ENCODE measurements at regions not wholly inside any gene's neighbourhood (a gene's known extent, or its start where the extent isn't known, plus 50 kb on each side); places are given as distances from the start of the nearest gene placed in this dataset.

- Histone ChIP-seq H3K4me1 (no peaks in the 10 kb centered on the region), H3K27me3 (peaks cover 0 to 4% (median 0%) of the 10 kb centered on the region in 9 donors), H3K9me3 (no peaks in the 10 kb centered on the region), H3K27ac (no peak overlapping the region), H3K4me3 (no peak overlapping the region), H3K36me3 (no peaks in the 10 kb centered on the region)
- 76 to 85% (median 79%) methylated on average over 4 of the region's 4 CpGs for WGBS, 4 donors
- ATAC-seq (no peak), DNase-seq (no peak)
- no peak for TF ChIP-seq POLR2A (IDR thresholded peaks at IDR 0.05)
- TF ChIP-seq, protein P1, sequence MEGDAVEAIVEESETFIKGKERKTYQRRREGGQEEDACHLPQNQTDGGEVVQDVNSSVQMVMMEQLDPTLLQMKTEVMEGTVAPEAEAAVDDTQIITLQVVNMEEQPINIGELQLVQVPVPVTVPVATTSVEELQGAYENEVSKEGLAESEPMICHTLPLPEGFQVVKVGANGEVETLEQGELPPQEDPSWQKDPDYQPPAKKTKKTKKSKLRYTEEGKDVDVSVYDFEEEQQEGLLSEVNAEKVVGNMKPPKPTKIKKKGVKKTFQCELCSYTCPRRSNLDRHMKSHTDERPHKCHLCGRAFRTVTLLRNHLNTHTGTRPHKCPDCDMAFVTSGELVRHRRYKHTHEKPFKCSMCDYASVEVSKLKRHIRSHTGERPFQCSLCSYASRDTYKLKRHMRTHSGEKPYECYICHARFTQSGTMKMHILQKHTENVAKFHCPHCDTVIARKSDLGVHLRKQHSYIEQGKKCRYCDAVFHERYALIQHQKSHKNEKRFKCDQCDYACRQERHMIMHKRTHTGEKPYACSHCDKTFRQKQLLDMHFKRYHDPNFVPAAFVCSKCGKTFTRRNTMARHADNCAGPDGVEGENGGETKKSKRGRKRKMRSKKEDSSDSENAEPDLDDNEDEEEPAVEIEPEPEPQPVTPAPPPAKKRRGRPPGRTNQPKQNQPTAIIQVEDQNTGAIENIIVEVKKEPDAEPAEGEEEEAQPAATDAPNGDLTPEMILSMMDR (IDR thresholded peaks at IDR 0.05) = no peak
- intact Hi-C loops (cut with DNase I) = no loop called here
Observed at GRCh38 chr12:90079529-90080210, 371.0 kb upstream of the ATP2B1 start.

DNA sequence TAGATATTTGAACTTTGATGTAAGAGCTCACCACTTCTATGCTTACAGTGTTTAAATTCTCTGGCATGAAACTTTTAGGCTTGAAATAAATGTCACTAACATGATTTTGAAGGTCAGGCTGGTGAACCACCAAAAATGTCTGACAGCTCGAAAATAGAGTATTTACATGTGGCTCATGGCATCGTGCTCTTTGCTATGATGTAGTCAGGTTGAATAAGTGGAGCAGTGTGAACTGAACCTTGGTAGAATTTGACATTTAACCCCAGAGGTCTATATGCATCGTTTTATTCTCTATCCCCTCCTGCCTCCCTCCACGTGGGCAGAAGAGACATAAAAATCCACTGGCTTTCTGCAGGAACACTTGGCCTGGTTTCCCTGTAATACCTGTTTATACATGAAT, 369.7 kb upstream of the ATP2B1 start:
- intact Hi-C loops (cut with DNase I) = no loop called here
- DNase-seq = no peak
- Histone ChIP-seq H3K4me3 (no peak overlapping the region), H3K36me3 (no peaks in the 10 kb centered on the region), H3K4me1 (no peaks in the 10 kb centered on the region), H3K9me3 (no peaks in the 10 kb centered on the region), H3K27ac (no peak overlapping the region), H3K27me3 (peaks cover 0 to 4% (median 0%) of the 10 kb centered on the region in 9 donors)
- 89 to 92% (median 90%) methylated on average over 4 of the region's 4 CpGs for WGBS, 4 donors
- TF ChIP-seq, protein P1 (IDR thresholded peaks at IDR 0.05) = no peak
- TF ChIP-seq POLR2A (IDR thresholded peaks at IDR 0.05) = no peak
- no peak for ATAC-seq

- TF ChIP-seq POLR2A (IDR thresholded peaks at IDR 0.05) = no peak
- TF ChIP-seq, protein P1 (IDR thresholded peaks at IDR 0.05) = no peak
- 83 to 91% (median 85%) methylated on average over 4 of the region's 4 CpGs for WGBS, 4 donors
- Histone ChIP-seq H3K36me3 (no peaks in the 10 kb centered on the region), H3K27ac (no peak overlapping the region), H3K4me1 (no peaks in the 10 kb centered on the region), H3K9me3 (no peaks in the 10 kb centered on the region), H3K27me3 (peaks cover 0 to 4% (median 0%) of the 10 kb centered on the region in 9 donors), H3K4me3 (no peak overlapping the region)
- intact Hi-C loops (cut with DNase I) = no loop called here
- ATAC-seq = no peak
- DNase-seq = no peak
Observed at GRCh38 chr12:90077756-90078155, 369.1 kb upstream of the ATP2B1 start.

- 48 to 70% (median 57%) methylated on average over 3 of the region's 3 CpGs for WGBS, 4 donors
- Histone ChIP-seq H3K27ac (no peak overlapping the region), H3K36me3 (no peaks in the 10 kb centered on the region), H3K4me1 (no peaks in the 10 kb centered on the region), H3K27me3 (peaks cover 0 to 4% (median 0%) of the 10 kb centered on the region in 9 donors), H3K4me3 (no peak overlapping the region), H3K9me3 (no peaks in the 10 kb centered on the region)
- intact Hi-C loops (cut with DNase I) = no loop called here
- DNase-seq (no peak), ATAC-seq (no peak)
- TF ChIP-seq, protein P1 (IDR thresholded peaks at IDR 0.05) = no peak
- TF ChIP-seq POLR2A (IDR thresholded peaks at IDR 0.05) = no peak
Observed at GRCh38 chr12:90076851-90077319, 368.2 kb upstream of the ATP2B1 start.

Measured in heart left ventricle (tissue), 16 donors.